Panc1 (cell line): ENCODE measurements at regions not wholly inside any gene's neighbourhood (a gene's known extent, or its start where the extent isn't known, plus 50 kb on each side); places are given as distances from the start of the nearest gene placed in this dataset.

Experiments used
- ATAC-seq: fragments of 200-7000 bp; cut with Tn5 transposase; 2 replicates; pipeline ENCODE4 v1.9.1; 2020; ENCODE audit warnings: mild to moderate bottlenecking, moderate library complexity
- BruUV-seq: library from RNA; stranded (reverse); fragments of 400-500 nt; replicated peaks from 2 replicates; lab custom pipeline; 2021; lab: Mats Ljungman, UMichigan
- CTCF ChIA-PET: fragments of 300-600 bp; sonication (Branson Sonifier 250); formaldehyde crosslinking; loops from one replicate; lab custom pipeline; 2022; ENCODE audit warnings: antibody characterized with exemption; lab: Charles Lee
- POLR2A ChIA-PET: fragments of 300-600 bp; sonication (Branson Sonifier 250); formaldehyde crosslinking; loops from one replicate; lab custom pipeline; 2022; ENCODE audit warnings: antibody characterized with exemption; lab: Charles Lee
- DNase-seq: peaks from one replicate; pipeline ENCODE4 v3.0.0-alpha.2; 2010; ENCODE audit warnings: low read depth, low spot score
- H3K27ac ChIP-seq: 2 replicates; pipeline ENCODE4 v1.5.1; 2011; ENCODE audit warnings: mild to moderate bottlenecking, low read length, inconsistent platforms
- H3K27me3 ChIP-seq: fragments of 200-500 bp; sonication (Bioruptor generic); 2 replicates; pipeline ENCODE4 v1.6.0; 2014; ENCODE audit warnings: low read length, inconsistent platforms; ENCODE audit not compliant: control insufficient read depth, insufficient read depth
- H3K36me3 ChIP-seq: fragments of 200-500 bp; sonication (Bioruptor generic); 2 replicates; pipeline ENCODE4 v1.5.1; 2014; ENCODE audit warnings: inconsistent platforms, mild to moderate bottlenecking, low read length, moderate library complexity; ENCODE audit not compliant: control insufficient read depth, insufficient read depth
- H3K4me1 ChIP-seq: 2 replicates; pipeline ENCODE4 v1.5.1; 2011; ENCODE audit warnings: inconsistent platforms, mild to moderate bottlenecking, low read length, moderate library complexity; ENCODE audit not compliant: control insufficient read depth, insufficient read depth
- H3K4me3 ChIP-seq, 2 experiments: 2 replicates each; pipeline ENCODE4 v1.5.1; 2011 to 2012; ENCODE audit warnings: low read depth in 2 of 2, low read length in 2 of 2, mild to moderate bottlenecking in 2 of 2, inconsistent platforms in 1 of 2, moderate library complexity in 1 of 2
- H3K9me3 ChIP-seq: fragments of 200-500 bp; sonication (Bioruptor generic); 2 replicates; pipeline ENCODE4 v1.5.1; 2014; ENCODE audit warnings: low read depth, mild to moderate bottlenecking, inconsistent platforms, low read length, moderate library complexity; ENCODE audit not compliant: control insufficient read depth, insufficient read depth
- CTCF ChIP-seq: fragments of 450-650 bp; IDR thresholded peaks from 2 replicates; pipeline ENCODE4 v1.5.1; 2017; ENCODE audit warnings: mild to moderate bottlenecking
- POLR2AphosphoS5 ChIP-seq: IDR thresholded peaks from 2 replicates; pipeline ENCODE4 v1.6.1; 2012; ENCODE audit warnings: mild to moderate bottlenecking, low read depth, low read length, moderate library complexity
- REST ChIP-seq, 2 experiments: IDR thresholded peaks; 2 replicates each; pipeline ENCODE4 v1.6.1; 2011 to 2012; ENCODE audit warnings: low read depth in 2 of 2, control low read depth in 1 of 2, low read length in 1 of 2, mild to moderate bottlenecking in 1 of 2, moderate library complexity in 1 of 2; ENCODE audit not compliant: insufficient read depth in 1 of 2
- SIN3A ChIP-seq: IDR thresholded peaks from 2 replicates; pipeline ENCODE4 v1.6.1; 2012; ENCODE audit warnings: low read depth, mild to moderate bottlenecking, low read length, moderate library complexity, borderline replicate concordance; ENCODE audit not compliant: insufficient read depth
- TCF7L2 ChIP-seq: IDR thresholded peaks from 2 replicates; pipeline ENCODE4 v1.6.1; 2011; ENCODE audit warnings: mild to moderate bottlenecking, low read depth, low read length, inconsistent platforms
- in situ Hi-C: cut with HindIII; loops from 2 replicates; pipeline ENCODE4 v1.10.0; 2016; ENCODE audit warnings: low sequenced_read_pairs, low pct_unique_long_range_greater_than_20kb
- intact Hi-C: fragments of 100-400 bp; cut with micrococcal nuclease; formaldehyde crosslinking; loops from one replicate; pipeline ENCODE4 v1.10.0; 2022; ENCODE audit not compliant: unreplicated experiment

GRCh38 chr6:16995511-16996250, 106.2 kb upstream of the STMND1 start:
- TF ChIP-seq SIN3A (no peak), REST (IDR thresholded peaks at IDR 0.05; ENCODE audit: insufficient read depth in 1 of 2, low read depth in 2 of 2, low read length in 1 of 2) (no peak), TCF7L2 (no peak), POLR2AphosphoS5 (no peak), CTCF (no peak)
- Histone ChIP-seq H3K4me3 (no peak overlapping the region), H3K4me1 (no peaks in the 10 kb centered on the region), H3K27me3 (peaks cover 5% of the 10 kb centered on the region), H3K36me3 (no peaks in the 10 kb centered on the region), H3K27ac (no peak overlapping the region), H3K9me3 (no peaks in the 10 kb centered on the region)
- no peak for ATAC-seq
- ChIA-PET CTCF (no interaction called here), POLR2A (no interaction called here)
- intact Hi-C loops (no loop called here), in situ Hi-C loops (no loop called here)
- no TSS peak for BruUV-seq
- no peak for DNase-seq

- BruUV-seq, result no TSS peak
- CTCF ChIA-PET, result no interaction called here
- DNase-seq (no peak), ATAC-seq (no peak)
- intact Hi-C loops (no loop called here), in situ Hi-C loops (no loop called here)
- Histone ChIP-seq H3K4me1 (no peaks in the 10 kb centered on the region), H3K4me3 (no peak overlapping the region), H3K27ac (no peak overlapping the region), H3K9me3 (no peaks in the 10 kb centered on the region), H3K27me3 (peaks cover 4% of the 10 kb centered on the region; the same call in 1 of the 2 replicates), H3K36me3 (no peaks in the 10 kb centered on the region)
- POLR2A ChIA-PET, result no interaction called here
- TF ChIP-seq POLR2AphosphoS5 (no peak), CTCF (no peak), REST (IDR thresholded peaks at IDR 0.05; ENCODE audit: insufficient read depth in 1 of 2, low read depth in 2 of 2, low read length in 1 of 2) (no peak), TCF7L2 (no peak), SIN3A (no peak)
These were observed 108.5 kb upstream of the STMND1 start for GRCh38 chr6:16993396-16993795.
